DOHH2 (cell line): ENCODE measurements at regions not wholly inside any gene's neighbourhood (a gene's known extent, or its start where the extent isn't known, plus 50 kb on each side); places are given as distances from the start of the nearest gene placed in this dataset.

Experiments
- H3F3A ChIP-seq: fragments of 200-600 bp; sonication (generic), shearing (Covaris generic); 2 replicates; pipeline ENCODE4 v1.6.0; 2016; ENCODE audit warnings: antibody characterized with exemption, mild to moderate bottlenecking; ENCODE audit not compliant: control insufficient read depth, insufficient read depth
- H3K27ac ChIP-seq: fragments of 200-600 bp; sonication (generic); 2 replicates; pipeline ENCODE4 v1.5.1; 2014; ENCODE audit warnings: low read depth, mild to moderate bottlenecking, low read length, moderate library complexity
- H3K27me3 ChIP-seq: fragments of 200-600 bp; sonication (generic); 2 replicates; pipeline ENCODE4 v1.6.1; 2014; ENCODE audit warnings: mild to moderate bottlenecking, low read length, mixed read lengths; ENCODE audit not compliant: control insufficient read depth
- H3K36me3 ChIP-seq: fragments of 200-600 bp; sonication (generic); 2 replicates; pipeline ENCODE4 v1.6.1; 2014; ENCODE audit warnings: mild to moderate bottlenecking, low read length, moderate library complexity, mixed read lengths; ENCODE audit not compliant: control insufficient read depth
- H3K4me1 ChIP-seq: fragments of 200-600 bp; sonication (generic); 2 replicates; pipeline ENCODE4 v1.6.1; 2014; ENCODE audit warnings: mild to moderate bottlenecking, low read length, mixed read lengths; ENCODE audit not compliant: control insufficient read depth
- H3K4me2 ChIP-seq: fragments of 200-600 bp; sonication (generic); 2 replicates; pipeline ENCODE4 v1.6.0; 2014; ENCODE audit warnings: mild to moderate bottlenecking, low read length, moderate library complexity
- H3K4me3 ChIP-seq: fragments of 200-600 bp; sonication (generic); 2 replicates; pipeline ENCODE4 v1.5.1; 2014; ENCODE audit warnings: mild to moderate bottlenecking, low read length, mixed read lengths
- H3K79me2 ChIP-seq: fragments of 200-600 bp; sonication (generic); 2 replicates; pipeline ENCODE4 v1.6.1; 2014; ENCODE audit warnings: mild to moderate bottlenecking, low read length, mixed read lengths; ENCODE audit not compliant: control insufficient read depth
- H3K9me2 ChIP-seq: fragments of 200-600 bp; sonication (generic); replicated peaks from 2 replicates; pipeline ENCODE4 v1.6.1; 2014; ENCODE audit warnings: mild to moderate bottlenecking, low read length, mixed read lengths; ENCODE audit not compliant: control insufficient read depth
- H3K9me3 ChIP-seq: fragments of 200-600 bp; sonication (generic); 2 replicates; pipeline ENCODE4 v1.6.1; 2014; ENCODE audit warnings: antibody characterized with exemption, low read length, mixed read lengths; ENCODE audit not compliant: control insufficient read depth, insufficient read depth
- H4K20me1 ChIP-seq: fragments of 200-600 bp; sonication (generic); 2 replicates; pipeline ENCODE4 v1.6.0; 2014; ENCODE audit warnings: low read depth, mild to moderate bottlenecking, antibody characterized with exemption, low read length, moderate library complexity; ENCODE audit not compliant: control insufficient read depth, insufficient read depth
- EZH2phosphoT487 ChIP-seq: fragments of 200-600 bp; sonication (generic); IDR thresholded peaks from 2 replicates; pipeline ENCODE4 v1.6.1; 2017; ENCODE audit warnings: borderline replicate concordance, mild to moderate bottlenecking, antibody characterized with exemption, low read length, moderate library complexity, mixed read lengths
- TF ChIP-seq, protein P1 (sequence below): fragments of 200-600 bp; sonication (generic); IDR thresholded peaks from one replicate; pipeline ENCODE4 v1.5.1; 2014; ENCODE audit warnings: antibody characterized with exemption, mild to moderate bottlenecking, low read depth, low read length; ENCODE audit not compliant: poor library complexity, severe bottlenecking

GRCh38 chr11:15780837-15781236 lies 575.5 kb downstream of the SOX6 start:
- Histone ChIP-seq H3K9me3 (no peaks in the 10 kb centered on the region), H4K20me1 (no peaks in the 10 kb centered on the region), H3K4me3 (no peak overlapping the region), H3F3A (no peaks in the 10 kb centered on the region), H3K27me3 (no peaks in the 10 kb centered on the region), H3K36me3 (no peaks in the 10 kb centered on the region), H3K4me2 (no peak overlapping the region), H3K27ac (no peak overlapping the region), H3K79me2 (no peaks in the 10 kb centered on the region), H3K4me1 (no peaks in the 10 kb centered on the region), H3K9me2 (no peaks in the 10 kb centered on the region)
- TF ChIP-seq, protein P1, sequence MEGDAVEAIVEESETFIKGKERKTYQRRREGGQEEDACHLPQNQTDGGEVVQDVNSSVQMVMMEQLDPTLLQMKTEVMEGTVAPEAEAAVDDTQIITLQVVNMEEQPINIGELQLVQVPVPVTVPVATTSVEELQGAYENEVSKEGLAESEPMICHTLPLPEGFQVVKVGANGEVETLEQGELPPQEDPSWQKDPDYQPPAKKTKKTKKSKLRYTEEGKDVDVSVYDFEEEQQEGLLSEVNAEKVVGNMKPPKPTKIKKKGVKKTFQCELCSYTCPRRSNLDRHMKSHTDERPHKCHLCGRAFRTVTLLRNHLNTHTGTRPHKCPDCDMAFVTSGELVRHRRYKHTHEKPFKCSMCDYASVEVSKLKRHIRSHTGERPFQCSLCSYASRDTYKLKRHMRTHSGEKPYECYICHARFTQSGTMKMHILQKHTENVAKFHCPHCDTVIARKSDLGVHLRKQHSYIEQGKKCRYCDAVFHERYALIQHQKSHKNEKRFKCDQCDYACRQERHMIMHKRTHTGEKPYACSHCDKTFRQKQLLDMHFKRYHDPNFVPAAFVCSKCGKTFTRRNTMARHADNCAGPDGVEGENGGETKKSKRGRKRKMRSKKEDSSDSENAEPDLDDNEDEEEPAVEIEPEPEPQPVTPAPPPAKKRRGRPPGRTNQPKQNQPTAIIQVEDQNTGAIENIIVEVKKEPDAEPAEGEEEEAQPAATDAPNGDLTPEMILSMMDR: no peak
- no peak for TF ChIP-seq EZH2phosphoT487

DNA sequence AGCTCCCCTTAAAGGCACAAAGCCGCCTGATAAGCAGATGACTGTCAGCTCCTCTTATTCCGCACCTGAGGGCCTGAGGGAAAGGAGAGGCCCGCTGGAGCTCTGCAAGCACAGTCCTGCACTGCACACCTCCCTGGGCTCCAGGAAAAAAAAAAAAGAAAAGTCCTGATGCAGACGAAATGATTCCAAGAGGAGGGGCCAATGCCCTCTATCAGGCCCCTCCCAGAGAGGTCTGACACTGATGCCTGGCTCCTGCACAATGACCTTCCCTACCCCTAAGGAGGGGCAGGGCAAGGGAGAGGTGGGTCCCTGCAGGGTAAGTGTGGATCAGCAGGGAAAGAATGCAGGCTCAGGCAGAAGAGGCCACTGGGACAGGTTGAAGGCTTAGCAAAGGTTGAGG lies 572.7 kb downstream of the SOX6 start:
- Histone ChIP-seq H3K9me3 (no peaks in the 10 kb centered on the region), H3K9me2 (no peaks in the 10 kb centered on the region), H3K36me3 (no peaks in the 10 kb centered on the region), H3K27ac (no peak overlapping the region), H3F3A (no peaks in the 10 kb centered on the region), H3K79me2 (no peaks in the 10 kb centered on the region), H3K4me2 (no peak overlapping the region), H3K4me3 (no peak overlapping the region), H4K20me1 (no peaks in the 10 kb centered on the region), H3K4me1 (no peaks in the 10 kb centered on the region), H3K27me3 (no peaks in the 10 kb centered on the region)
- TF ChIP-seq, protein P1: no peak
- no peak for TF ChIP-seq EZH2phosphoT487

DNA sequence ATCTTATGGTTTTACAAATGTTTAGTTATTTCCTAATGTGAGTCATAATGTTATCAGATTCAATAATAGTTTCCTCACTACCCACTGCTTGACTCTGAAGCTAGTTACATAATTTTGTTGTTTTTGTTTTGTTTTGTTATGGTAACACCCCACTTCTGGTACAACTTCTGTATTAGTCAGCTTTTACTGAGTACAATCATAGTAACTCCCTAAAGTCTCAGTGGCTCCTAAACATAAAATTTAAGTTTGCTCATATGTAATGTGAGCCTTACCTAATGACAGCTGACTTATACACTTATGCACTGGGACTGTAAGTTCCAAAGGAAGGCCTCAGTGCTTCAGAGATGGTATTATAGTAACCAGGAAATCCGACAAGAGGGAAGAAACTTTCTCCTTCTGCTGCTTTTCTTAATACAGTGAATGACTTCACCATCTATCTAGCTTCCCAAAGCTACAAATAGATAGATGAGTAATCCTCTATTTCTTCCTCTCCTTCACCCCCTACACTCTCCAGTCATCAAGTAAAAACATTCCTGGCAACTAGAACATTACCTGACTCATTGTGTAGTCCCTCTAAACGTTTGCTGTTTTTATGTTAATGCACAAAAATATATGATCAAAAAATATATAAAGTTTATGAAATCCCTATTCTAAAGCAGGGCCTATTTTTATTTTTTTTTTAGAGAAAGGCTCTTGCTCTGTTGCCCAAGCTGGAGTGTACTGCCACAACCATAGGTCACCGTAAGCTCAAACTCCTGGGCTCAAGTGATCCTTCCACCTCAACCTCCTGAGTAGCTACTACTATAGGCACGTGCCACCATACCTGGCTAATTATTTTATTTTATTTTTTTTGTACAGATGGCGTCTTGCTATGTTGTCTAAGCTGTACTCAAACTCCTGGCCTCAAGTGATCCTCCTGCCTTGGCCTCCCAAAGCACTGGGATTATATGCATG lies 563.0 kb downstream of the SOX6 start:
- no peaks in the 10 kb centered on the region for H4K20me1 ChIP-seq
- H3K4me1 ChIP-seq: no peaks in the 10 kb centered on the region
- H3K36me3 ChIP-seq: no peaks in the 10 kb centered on the region
- H3K4me3 ChIP-seq: no peak overlapping the region
- no peaks in the 10 kb centered on the region for H3K79me2 ChIP-seq
- no peak overlapping the region for H3K4me2 ChIP-seq
- H3F3A ChIP-seq: no peaks in the 10 kb centered on the region
- no peak for TF ChIP-seq EZH2phosphoT487
- TF ChIP-seq, protein P1: no peak
- H3K9me2 ChIP-seq: no peaks in the 10 kb centered on the region
- H3K27me3 ChIP-seq: no peaks in the 10 kb centered on the region
- H3K9me3 ChIP-seq: no peaks in the 10 kb centered on the region
- H3K27ac ChIP-seq: no peak overlapping the region
